Activated CD4-positive, alpha-beta memory T cell treated with anti-CD3 and anti-CD28 coated beads for 36 hours (primary cell): ENCODE measurements at regions not wholly inside any gene's neighbourhood (a gene's known extent, or its start where the extent isn't known, plus 50 kb on each side); places are given as distances from the start of the nearest gene placed in this dataset.

Source experiments
- CTCF ChIA-PET: fragments of 350-600 bp; sonication (Branson Sonifier 250); formaldehyde crosslinking; loops from one replicate; lab custom pipeline; 2021; ENCODE audit warnings: antibody characterized with exemption, inconsistent platforms; lab: Charles Lee
- POLR2A ChIA-PET: fragments of 350-600 bp; sonication (Branson Sonifier 250); formaldehyde crosslinking; loops from one replicate; lab custom pipeline; 2021; ENCODE audit warnings: antibody characterized with exemption; lab: Charles Lee
- DNase-seq: peaks from one replicate; pipeline ENCODE4 v3.0.0-alpha.2; 2020
- H3K27ac Mint-ChIP-seq: one replicate; pipeline ENCODE4 v1.8.0; 2021; ENCODE audit warnings: mixed read lengths
- H3K27me3 Mint-ChIP-seq: one replicate; pipeline ENCODE4 v1.8.0; 2021; ENCODE audit warnings: mixed read lengths
- H3K36me3 Mint-ChIP-seq: one replicate; pipeline ENCODE4 v1.8.0; 2021; ENCODE audit warnings: mixed read lengths
- H3K4me1 Mint-ChIP-seq: one replicate; pipeline ENCODE4 v1.8.0; 2021; ENCODE audit warnings: low read depth, mixed read lengths
- H3K4me3 Mint-ChIP-seq: one replicate; pipeline ENCODE4 v1.8.0; 2021; ENCODE audit warnings: mild to moderate bottlenecking, mixed read lengths
- H3K9me3 Mint-ChIP-seq: one replicate; pipeline ENCODE4 v1.8.0; 2021; ENCODE audit warnings: mixed read lengths
- intact Hi-C: fragments of 100-400 bp; cut with micrococcal nuclease; formaldehyde crosslinking; loops from one replicate; pipeline ENCODE4 v1.15.1; 2023

DNA sequence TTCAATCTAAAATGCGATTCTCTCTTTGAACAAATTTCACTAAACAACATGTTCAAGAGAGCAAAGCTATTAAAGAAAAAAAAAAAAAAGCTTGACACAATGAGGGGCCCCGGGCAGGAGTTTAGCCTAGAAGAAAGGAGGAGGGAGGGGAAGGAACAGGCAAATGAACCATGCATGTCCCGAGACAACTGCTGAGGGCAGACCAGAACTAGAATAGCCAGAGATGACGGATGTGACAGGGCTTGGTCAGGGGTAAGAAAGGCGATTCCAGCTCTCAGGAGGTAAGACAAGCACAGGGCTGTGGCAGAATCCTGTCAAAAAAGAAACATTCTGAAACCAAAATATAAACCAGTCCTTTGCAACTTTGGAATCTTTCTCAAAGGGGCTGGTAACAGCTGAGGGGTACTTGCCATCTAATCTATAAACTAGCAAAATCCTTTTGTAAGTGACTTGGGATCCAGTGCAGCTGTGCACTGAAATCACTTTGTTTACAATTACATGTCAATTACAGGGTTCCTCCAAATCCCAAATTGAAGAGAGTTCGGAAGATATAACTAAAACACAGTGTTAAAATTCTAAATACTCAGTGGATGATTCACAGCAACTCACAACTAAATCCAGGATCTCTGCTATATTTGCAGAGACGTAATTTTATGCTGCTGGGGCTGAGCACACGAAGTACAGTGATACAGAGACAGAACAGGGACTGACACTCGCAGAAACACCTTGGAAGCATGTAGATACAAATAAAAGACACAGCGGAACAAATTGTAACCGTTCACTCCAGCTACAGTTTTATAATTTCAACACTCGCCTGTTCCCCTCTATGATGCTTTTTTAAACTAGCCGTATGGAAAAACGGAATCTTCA is 567.4 kb upstream of the ZFHX3 start:
- ChIA-PET POLR2A (no interaction called here), CTCF (no interaction called here)
- intact Hi-C loops, result no loop called here
- DNase-seq, result no peak
- Mint-ChIP-seq H3K27me3 (no peaks in the 10 kb centered on the region), H3K27ac (no peak overlapping the region), H3K36me3 (no peaks in the 10 kb centered on the region), H3K4me1 (no peaks in the 10 kb centered on the region), H3K4me3 (no peak overlapping the region), H3K9me3 (no peaks in the 10 kb centered on the region)

DNA sequence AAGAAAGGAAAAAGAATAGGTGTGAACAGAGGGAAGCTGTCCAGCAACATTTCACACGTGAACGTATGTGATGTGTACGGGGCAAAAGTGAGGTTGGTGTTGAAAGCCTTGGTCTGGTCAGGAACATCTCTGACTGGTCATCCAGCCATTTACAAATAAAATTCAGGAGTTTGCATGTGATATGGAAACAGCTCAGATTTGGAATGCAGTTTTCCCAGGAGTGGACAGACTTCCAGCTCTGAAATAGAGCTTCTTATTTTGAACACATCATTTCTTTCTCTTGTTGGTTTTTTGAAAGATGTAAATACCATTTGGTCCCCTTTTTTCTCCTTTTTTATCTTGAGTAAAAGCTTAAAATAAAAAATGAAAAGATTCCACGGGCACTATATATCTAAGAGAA is 566.2 kb upstream of the ZFHX3 start:
- Mint-ChIP-seq H3K4me3 (no peak overlapping the region), H3K4me1 (no peaks in the 10 kb centered on the region), H3K27ac (no peak overlapping the region), H3K27me3 (no peaks in the 10 kb centered on the region), H3K36me3 (no peaks in the 10 kb centered on the region), H3K9me3 (no peaks in the 10 kb centered on the region)
- intact Hi-C loops, result no loop called here
- ChIA-PET POLR2A (no interaction called here), CTCF (no interaction called here)
- DNase-seq, result no peak

DNA sequence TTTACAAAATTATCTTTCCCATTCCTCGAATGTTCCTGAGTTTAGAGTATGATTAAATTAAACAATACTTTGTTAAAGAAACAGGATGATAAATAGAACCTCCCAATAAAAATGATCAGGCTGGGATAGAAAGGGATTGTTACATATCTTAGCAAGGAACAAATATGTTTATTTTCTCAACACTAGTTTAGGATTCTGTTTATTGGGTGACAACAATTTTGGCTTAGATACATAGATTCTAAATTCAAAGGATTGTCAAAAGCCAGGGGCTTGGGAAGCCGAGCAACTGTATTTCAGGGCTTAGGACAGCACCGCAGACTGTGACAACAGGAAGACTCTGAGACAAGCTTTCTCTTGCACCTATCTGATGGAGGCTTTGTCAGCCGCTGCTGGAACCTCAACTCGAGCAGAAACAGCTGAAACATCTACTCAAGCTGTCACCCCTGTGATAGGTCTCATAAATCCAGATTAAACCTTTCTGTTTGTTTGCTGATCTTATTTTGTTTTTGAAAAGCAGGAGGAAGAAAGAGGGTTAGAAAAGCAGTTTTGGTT is 562.8 kb upstream of the ZFHX3 start:
- Mint-ChIP-seq H3K27ac (no peak overlapping the region), H3K4me3 (no peak overlapping the region), H3K9me3 (no peaks in the 10 kb centered on the region), H3K36me3 (no peaks in the 10 kb centered on the region), H3K27me3 (no peaks in the 10 kb centered on the region), H3K4me1 (no peaks in the 10 kb centered on the region)
- POLR2A ChIA-PET, result no interaction called here
- DNase-seq, result no peak
- CTCF ChIA-PET, result no interaction called here
- intact Hi-C loops, result no loop called here

DNA sequence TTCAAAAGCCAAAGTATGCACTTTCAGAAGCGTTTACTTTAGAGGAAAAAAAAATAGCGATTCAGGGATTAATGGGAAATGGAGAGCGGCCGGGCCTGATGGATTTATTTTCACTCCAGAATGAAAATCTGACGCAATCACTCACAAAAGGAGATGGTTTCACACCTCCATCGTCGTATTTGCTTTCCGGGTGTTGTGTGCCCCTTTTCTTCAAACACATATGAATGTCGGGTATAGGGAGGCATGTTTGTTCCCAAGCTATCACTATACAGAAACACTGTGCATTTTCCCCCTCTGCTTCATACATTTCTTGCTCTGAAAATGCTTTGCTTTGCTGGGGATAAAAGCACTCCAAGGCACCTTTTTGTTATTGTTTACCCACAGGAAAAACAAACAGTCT is 562.2 kb upstream of the ZFHX3 start:
- no peak overlapping the region for H3K27ac Mint-ChIP-seq
- no peaks in the 10 kb centered on the region for H3K36me3 Mint-ChIP-seq
- POLR2A ChIA-PET, result no interaction called here
- H3K4me1 Mint-ChIP-seq, result no peaks in the 10 kb centered on the region
- no peak overlapping the region for H3K4me3 Mint-ChIP-seq
- H3K9me3 Mint-ChIP-seq, result no peaks in the 10 kb centered on the region
- no peaks in the 10 kb centered on the region for H3K27me3 Mint-ChIP-seq
- CTCF ChIA-PET, result no interaction called here
- DNase-seq, result no peak
- intact Hi-C loops, result no loop called here

DNA sequence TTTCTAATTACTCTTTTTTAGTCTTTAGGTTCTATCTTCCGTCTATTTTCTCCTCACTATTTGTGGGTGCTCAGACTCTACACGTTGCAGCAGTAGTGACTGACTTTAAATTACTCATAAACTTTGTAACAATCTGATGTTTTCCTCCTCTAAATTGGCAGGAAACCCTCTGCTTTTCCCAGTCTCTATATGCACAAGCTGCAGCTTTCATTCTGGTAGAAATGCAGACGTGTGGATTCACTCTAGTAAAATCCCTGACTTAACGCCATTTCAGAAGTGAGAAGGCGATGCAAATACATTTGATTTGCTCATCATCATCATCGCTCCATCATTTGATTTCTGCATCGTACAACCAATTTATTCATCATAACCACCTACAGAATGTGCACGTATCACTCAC is 561.0 kb upstream of the ZFHX3 start:
- no peaks in the 10 kb centered on the region for H3K27me3 Mint-ChIP-seq
- no peaks in the 10 kb centered on the region for H3K9me3 Mint-ChIP-seq
- H3K4me3 Mint-ChIP-seq, result no peak overlapping the region
- ChIA-PET POLR2A (no interaction called here), CTCF (no interaction called here)
- no peaks in the 10 kb centered on the region for H3K36me3 Mint-ChIP-seq
- intact Hi-C loops, result no loop called here
- no peak for DNase-seq
- no peaks in the 10 kb centered on the region for H3K4me1 Mint-ChIP-seq
- no peak overlapping the region for H3K27ac Mint-ChIP-seq

DNA sequence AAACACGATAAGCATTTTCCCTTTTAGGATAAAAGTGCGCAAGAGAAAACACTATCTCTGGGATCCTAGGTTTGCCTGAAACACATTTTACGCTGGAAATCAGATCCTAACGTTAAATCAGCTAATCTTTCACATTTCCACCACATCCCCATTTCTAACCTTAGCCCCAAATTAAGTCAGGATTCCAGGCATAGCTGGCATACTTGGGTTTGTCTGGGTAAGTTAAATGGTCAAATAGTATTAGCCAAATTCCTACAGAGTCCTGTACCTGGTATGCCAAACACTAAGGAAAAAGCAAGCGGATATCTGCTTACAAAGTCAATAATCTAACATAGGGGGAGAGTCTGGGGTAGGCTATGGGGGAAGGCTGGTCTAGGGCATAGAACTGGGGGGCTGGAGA is 557.4 kb upstream of the ZFHX3 start:
- no peak for DNase-seq
- intact Hi-C loops, result no loop called here
- Mint-ChIP-seq H3K9me3 (no peaks in the 10 kb centered on the region), H3K4me3 (no peak overlapping the region), H3K36me3 (no peaks in the 10 kb centered on the region), H3K27me3 (no peaks in the 10 kb centered on the region), H3K27ac (no peak overlapping the region), H3K4me1 (no peaks in the 10 kb centered on the region)
- CTCF ChIA-PET, result no interaction called here
- POLR2A ChIA-PET, result no interaction called here

DNA sequence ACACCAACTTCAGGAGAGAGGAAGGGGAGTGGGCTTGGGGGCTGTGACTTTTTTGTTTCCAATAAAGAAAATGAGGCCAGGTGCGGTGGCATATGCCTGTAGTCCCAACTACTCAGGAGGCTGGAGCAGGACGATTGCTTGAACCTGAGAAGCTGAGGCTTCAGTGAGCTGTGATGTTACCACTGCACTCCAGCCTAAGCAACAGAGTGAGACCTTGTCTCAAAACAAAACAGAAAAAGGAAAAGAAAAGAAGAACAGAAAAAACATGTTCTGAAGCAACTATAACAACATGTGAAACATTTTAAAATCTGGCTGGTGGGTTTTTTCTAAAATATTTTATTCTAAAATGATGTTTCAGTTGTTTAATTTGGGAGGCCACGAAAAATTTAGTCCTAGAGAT is 554.0 kb upstream of the ZFHX3 start:
- CTCF ChIA-PET, result no interaction called here
- POLR2A ChIA-PET, result no interaction called here

DNA sequence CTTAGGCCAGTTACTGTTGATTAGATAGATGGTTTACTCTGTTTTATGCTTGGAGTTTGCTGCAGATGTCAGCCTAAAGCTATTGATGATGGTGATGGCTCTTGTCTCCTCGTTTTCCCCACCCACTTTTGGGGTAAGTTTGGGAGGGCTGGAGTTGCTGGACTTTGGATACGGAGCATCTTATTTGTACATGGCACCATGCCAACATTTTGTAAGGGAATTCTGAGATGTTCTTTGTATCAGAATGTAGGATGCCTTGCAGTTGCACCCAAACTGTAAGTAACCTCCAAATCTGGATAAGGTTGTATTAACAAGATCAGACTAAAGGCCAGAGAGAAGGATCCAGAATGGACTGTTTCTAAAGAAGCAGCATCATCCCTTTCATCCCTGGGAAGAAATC is 551.9 kb upstream of the ZFHX3 start:
- H3K27ac Mint-ChIP-seq, result no peak overlapping the region
- H3K4me3 Mint-ChIP-seq, result no peak overlapping the region
- H3K27me3 Mint-ChIP-seq, result no peaks in the 10 kb centered on the region
- H3K9me3 Mint-ChIP-seq, result no peaks in the 10 kb centered on the region
- DNase-seq, result no peak
- ChIA-PET POLR2A (no interaction called here), CTCF (no interaction called here)
- no peaks in the 10 kb centered on the region for H3K36me3 Mint-ChIP-seq
- intact Hi-C loops, result no loop called here
- H3K4me1 Mint-ChIP-seq, result no peaks in the 10 kb centered on the region

More for the DNA sequence above, 554.0 kb upstream of the ZFHX3 start:
- Mint-ChIP-seq H3K27me3 (no peaks in the 10 kb centered on the region), H3K4me1 (no peaks in the 10 kb centered on the region), H3K27ac (no peak overlapping the region), H3K36me3 (no peaks in the 10 kb centered on the region), H3K9me3 (no peaks in the 10 kb centered on the region), H3K4me3 (no peak overlapping the region)
- DNase-seq, result no peak
- intact Hi-C loops, result no loop called here

DNA sequence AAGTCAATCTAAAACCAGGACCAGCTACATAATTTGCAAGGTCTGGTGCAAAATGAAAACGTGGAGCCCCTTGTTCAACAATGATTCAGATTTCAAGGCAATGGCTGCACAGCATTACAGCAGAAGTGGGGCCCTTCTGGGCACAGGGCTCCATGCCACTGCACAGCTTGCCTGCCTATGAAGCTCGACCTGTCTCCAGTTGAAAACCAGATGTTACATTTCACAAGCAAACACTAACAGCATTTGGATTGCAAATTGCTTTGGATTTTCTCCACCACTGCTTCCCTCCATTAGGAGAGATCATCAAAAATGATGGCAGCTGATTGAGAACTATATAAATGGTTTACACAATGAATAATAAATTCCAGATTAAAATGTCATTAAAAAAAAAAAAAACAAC is 551.4 kb upstream of the ZFHX3 start:
- H3K27me3 Mint-ChIP-seq, result no peaks in the 10 kb centered on the region
- H3K36me3 Mint-ChIP-seq, result no peaks in the 10 kb centered on the region
- no peak for DNase-seq
- H3K4me3 Mint-ChIP-seq, result no peak overlapping the region
- no peak overlapping the region for H3K27ac Mint-ChIP-seq
- POLR2A ChIA-PET, result no interaction called here
- CTCF ChIA-PET, result no interaction called here
- no peaks in the 10 kb centered on the region for H3K4me1 Mint-ChIP-seq
- no peaks in the 10 kb centered on the region for H3K9me3 Mint-ChIP-seq
- intact Hi-C loops, result no loop called here

DNA sequence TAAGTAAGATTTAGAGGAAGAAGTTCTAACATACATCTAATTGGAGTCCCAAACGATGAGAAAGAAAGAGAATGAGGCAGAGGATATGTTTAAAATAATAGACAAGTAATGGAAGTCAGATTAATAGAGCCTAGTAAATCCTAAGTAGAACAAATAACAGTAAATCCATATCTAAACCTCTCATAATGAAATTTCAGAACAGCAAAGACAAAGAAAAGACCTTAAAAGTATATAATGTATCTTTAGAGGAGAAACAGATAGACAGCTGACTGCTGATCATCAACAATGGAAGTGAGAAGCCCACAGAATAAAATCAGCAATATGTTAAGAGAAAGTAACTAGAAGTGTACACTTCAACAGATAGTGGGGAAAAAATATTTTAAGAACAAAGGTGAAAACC is 536.2 kb upstream of the ZFHX3 start:
- Mint-ChIP-seq H3K4me1 (no peaks in the 10 kb centered on the region), H3K9me3 (peaks cover 4% of the 10 kb centered on the region), H3K36me3 (peaks cover 1% of the 10 kb centered on the region), H3K4me3 (no peak overlapping the region), H3K27me3 (no peaks in the 10 kb centered on the region), H3K27ac (no peak overlapping the region)
- no peak for DNase-seq
- intact Hi-C loops, result no loop called here
- ChIA-PET POLR2A (no interaction called here), CTCF (no interaction called here)

DNA sequence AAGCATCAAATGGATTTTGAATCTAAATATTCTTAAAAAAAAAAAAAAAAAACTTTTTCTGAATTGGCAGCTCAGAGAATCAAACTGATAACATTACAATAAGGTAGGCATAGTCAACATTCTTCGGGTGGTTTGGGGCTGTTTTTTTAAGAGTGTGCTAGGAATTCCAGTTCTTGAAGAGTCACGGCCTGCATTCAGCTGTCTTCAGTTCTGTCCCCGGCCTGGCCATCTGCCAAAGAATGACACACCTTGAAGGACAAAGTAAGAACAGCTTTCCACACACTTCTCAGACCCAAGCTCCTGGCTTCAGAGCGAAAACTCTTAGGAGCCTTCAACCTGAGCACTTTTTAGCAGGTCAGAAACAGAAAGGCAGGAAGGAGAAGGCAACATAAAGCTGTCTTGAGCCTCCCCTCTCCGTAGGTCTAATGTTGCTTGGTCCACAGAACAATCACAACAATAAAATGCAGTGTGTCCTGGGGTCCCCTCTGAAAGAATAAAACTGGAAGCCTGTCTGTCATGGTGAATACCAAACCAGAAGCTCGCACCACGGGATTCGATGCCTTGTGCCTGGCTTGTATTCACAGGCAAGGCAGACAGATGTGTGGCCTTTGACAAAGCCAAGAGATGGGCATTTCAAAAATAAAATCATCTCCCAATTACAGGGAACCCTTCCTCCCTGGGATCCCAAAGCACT is 524.4 kb upstream of the ZFHX3 start:
- ChIA-PET POLR2A (no interaction called here), CTCF (no interaction called here)
- intact Hi-C loops, result no loop called here

DNA sequence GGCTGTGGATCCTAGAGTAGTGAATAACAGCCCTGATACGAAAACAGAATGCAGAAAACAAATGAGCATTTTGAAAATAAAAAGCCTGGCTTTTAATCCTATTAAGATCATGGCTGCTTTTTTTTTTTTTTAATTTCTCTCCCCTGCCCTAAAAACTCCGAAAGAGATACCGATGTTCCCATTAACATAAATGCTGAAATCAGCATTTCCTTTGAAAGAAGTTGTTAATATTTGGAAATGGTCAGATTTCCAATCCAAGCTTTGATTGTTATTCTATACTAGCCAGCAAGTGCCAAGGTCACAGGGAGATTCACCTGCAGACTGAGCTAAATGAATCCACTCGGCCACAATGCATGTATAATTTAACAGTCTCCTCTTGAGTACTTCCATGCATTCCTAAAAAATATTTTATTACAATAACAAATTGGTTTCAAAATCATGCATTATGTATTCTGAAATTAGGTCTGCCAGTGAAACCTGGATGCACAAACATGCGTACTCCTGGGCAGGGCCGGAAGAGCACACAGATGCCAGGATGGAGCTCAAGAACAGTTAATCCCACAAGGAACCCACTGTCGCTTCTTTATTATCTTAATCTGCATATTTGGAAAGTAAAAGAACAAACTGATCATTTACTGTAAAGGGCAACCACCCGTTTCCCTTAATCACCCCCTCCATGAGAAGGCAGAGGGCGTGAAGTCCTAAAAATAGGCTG is 521.5 kb upstream of the ZFHX3 start:
- ChIA-PET POLR2A (no interaction called here), CTCF (no interaction called here)
- DNase-seq, result no peak
- H3K36me3 Mint-ChIP-seq, result no peaks in the 10 kb centered on the region
- no peak overlapping the region for H3K27ac Mint-ChIP-seq
- intact Hi-C loops, result no loop called here
- H3K27me3 Mint-ChIP-seq, result no peaks in the 10 kb centered on the region
- H3K9me3 Mint-ChIP-seq, result no peaks in the 10 kb centered on the region
- H3K4me1 Mint-ChIP-seq, result no peaks in the 10 kb centered on the region
- no peak overlapping the region for H3K4me3 Mint-ChIP-seq

More for the DNA sequence above, 524.4 kb upstream of the ZFHX3 start:
- H3K4me1 Mint-ChIP-seq, result no peaks in the 10 kb centered on the region
- no peak overlapping the region for H3K27ac Mint-ChIP-seq
- DNase-seq, result no peak
- H3K9me3 Mint-ChIP-seq, result no peaks in the 10 kb centered on the region
- no peak overlapping the region for H3K4me3 Mint-ChIP-seq
- no peaks in the 10 kb centered on the region for H3K36me3 Mint-ChIP-seq
- no peaks in the 10 kb centered on the region for H3K27me3 Mint-ChIP-seq
